ENCODE measurements at regions not wholly inside any gene's neighbourhood (a gene's known extent, or its start where the extent isn't known, plus 50 kb on each side); places are given as distances from the start of the nearest gene placed in this dataset.

DNA sequence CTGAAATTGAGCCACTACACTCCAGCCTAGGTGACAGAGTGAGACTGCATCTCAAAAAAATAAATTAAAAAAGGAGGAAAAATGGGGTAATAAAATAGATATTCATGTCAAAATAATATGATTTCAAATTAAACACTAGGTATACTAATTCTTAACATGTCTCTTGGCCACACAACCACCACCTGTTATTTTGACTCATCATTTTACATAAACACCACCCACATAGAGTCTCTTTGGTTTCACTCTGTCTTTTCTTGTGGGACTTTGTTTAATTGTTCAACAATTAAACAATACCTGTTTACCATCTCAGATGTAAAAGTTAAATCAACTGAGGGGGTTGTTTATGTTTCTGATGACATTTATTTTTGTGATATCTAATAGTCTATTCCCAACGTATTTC lies 476.8 kb upstream of the ADGRB3 start:
- Histone ChIP-seq H3K4me1 (no peaks in the 10 kb centered on the region), H3K36me3 (no peaks in the 10 kb centered on the region), H3K27ac (no peak overlapping the region), H3K27me3 (no peaks in the 10 kb centered on the region), H3K9me3 (peaks cover 0 to 4% of the 10 kb centered on the region in 2 donors), H3K4me3 (no peak overlapping the region)
- in situ Hi-C loops (cut with MboI; ENCODE audit: low pct_ligation_motif_present in 1 of 4, low pct_unique_long_range_greater_than_20kb in 1 of 4, low sequenced_read_pairs in 3 of 4) (no loop called here), intact Hi-C loops (cut with DNase I; ENCODE audit: low total_unique reads) (no loop called here)
- 14 to 20% methylated on average over 1 of the region's 1 CpG for WGBS, 2 donors (ENCODE audit: low coverage in 1 of 2)
- DNase-seq: no peak
- no peak for TF ChIP-seq POLR2A (IDR thresholded peaks at IDR 0.05)
- TF ChIP-seq, protein P1, sequence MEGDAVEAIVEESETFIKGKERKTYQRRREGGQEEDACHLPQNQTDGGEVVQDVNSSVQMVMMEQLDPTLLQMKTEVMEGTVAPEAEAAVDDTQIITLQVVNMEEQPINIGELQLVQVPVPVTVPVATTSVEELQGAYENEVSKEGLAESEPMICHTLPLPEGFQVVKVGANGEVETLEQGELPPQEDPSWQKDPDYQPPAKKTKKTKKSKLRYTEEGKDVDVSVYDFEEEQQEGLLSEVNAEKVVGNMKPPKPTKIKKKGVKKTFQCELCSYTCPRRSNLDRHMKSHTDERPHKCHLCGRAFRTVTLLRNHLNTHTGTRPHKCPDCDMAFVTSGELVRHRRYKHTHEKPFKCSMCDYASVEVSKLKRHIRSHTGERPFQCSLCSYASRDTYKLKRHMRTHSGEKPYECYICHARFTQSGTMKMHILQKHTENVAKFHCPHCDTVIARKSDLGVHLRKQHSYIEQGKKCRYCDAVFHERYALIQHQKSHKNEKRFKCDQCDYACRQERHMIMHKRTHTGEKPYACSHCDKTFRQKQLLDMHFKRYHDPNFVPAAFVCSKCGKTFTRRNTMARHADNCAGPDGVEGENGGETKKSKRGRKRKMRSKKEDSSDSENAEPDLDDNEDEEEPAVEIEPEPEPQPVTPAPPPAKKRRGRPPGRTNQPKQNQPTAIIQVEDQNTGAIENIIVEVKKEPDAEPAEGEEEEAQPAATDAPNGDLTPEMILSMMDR (IDR thresholded peaks at IDR 0.05): no peak
- TF ChIP-seq POLR2AphosphoS5 (IDR thresholded peaks at IDR 0.05): no peak
- no peak for TF ChIP-seq EP300 (IDR thresholded peaks at IDR 0.05; ENCODE audit: low read depth)

DNA sequence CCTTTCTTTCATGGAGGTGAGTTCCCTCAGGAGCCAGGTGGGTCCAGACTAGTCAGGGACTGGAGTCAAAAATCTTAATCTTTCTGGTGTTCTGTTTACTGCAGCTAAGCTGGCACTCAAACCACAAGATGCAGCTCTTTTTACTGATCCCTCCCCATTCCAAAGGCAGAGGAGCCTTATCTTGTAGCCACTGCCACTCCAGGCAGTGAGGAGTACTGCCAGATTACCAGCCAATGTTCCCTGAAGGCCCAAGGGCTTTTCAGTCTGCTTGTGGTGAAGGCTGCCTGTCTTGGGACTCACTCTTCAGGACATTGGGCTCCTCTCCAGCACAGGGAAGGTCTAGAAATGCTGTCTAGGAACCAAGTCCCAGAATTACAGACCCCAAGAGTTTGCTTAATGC lies 490.4 kb upstream of the ADGRB3 start:
- no peaks in the 10 kb centered on the region for H3K36me3 ChIP-seq
- in situ Hi-C loops (cut with MboI; ENCODE audit: low pct_ligation_motif_present in 1 of 4, low pct_unique_long_range_greater_than_20kb in 1 of 4, low sequenced_read_pairs in 3 of 4) (no loop called here), intact Hi-C loops (cut with DNase I; ENCODE audit: low total_unique reads) (no loop called here)
- H3K27ac ChIP-seq: no peak overlapping the region
- no peak for DNase-seq
- H3K27me3 ChIP-seq: no peaks in the 10 kb centered on the region
- no peaks in the 10 kb centered on the region for H3K4me1 ChIP-seq
- H3K4me3 ChIP-seq: no peak overlapping the region
- peaks cover 0 to 5% of the 10 kb centered on the region in 2 donors for H3K9me3 ChIP-seq
- no peak for TF ChIP-seq EP300 (IDR thresholded peaks at IDR 0.05; ENCODE audit: low read depth)
- TF ChIP-seq, protein P1 (IDR thresholded peaks at IDR 0.05): no peak
- no peak for TF ChIP-seq POLR2AphosphoS5 (IDR thresholded peaks at IDR 0.05)
- TF ChIP-seq POLR2A (IDR thresholded peaks at IDR 0.05): no peak

DNA sequence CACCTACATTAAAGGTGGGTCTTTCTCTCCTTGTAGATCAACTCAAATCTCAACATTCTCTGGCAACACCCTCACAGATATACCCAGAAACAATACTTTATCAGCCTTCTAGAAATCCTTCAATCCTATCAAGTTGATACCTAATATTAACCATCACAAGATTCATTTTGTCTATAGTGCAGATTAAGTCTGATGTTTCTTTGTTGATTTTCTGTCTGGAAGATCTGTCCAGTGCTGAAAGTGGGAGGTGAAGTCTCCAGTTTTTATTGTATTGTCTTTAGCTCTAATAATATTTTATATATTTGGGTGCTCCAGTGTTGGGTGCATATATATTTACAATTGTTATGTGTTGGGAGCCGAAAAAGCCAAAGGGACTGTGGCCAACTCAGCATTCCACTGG lies 493.9 kb upstream of the ADGRB3 start:
- intact Hi-C loops (cut with DNase I; ENCODE audit: low total_unique reads): no loop called here
- Histone ChIP-seq H3K4me3 (no peak overlapping the region), H3K36me3 (no peaks in the 10 kb centered on the region), H3K27me3 (no peaks in the 10 kb centered on the region), H3K27ac (no peak overlapping the region), H3K9me3 (peaks cover 0 to 5% of the 10 kb centered on the region in 2 donors), H3K4me1 (no peaks in the 10 kb centered on the region)
- in situ Hi-C loops (cut with MboI; ENCODE audit: low pct_ligation_motif_present in 1 of 4, low pct_unique_long_range_greater_than_20kb in 1 of 4, low sequenced_read_pairs in 3 of 4): no loop called here
- TF ChIP-seq POLR2A (IDR thresholded peaks at IDR 0.05) (no peak), EP300 (IDR thresholded peaks at IDR 0.05; ENCODE audit: low read depth) (no peak), POLR2AphosphoS5 (IDR thresholded peaks at IDR 0.05) (no peak)
- TF ChIP-seq, protein P1 (IDR thresholded peaks at IDR 0.05): no peak
- no peak for DNase-seq
- 44 to 85% methylated on average over 1 of the region's 1 CpG for WGBS, 2 donors (ENCODE audit: low coverage in 1 of 2)

DNA sequence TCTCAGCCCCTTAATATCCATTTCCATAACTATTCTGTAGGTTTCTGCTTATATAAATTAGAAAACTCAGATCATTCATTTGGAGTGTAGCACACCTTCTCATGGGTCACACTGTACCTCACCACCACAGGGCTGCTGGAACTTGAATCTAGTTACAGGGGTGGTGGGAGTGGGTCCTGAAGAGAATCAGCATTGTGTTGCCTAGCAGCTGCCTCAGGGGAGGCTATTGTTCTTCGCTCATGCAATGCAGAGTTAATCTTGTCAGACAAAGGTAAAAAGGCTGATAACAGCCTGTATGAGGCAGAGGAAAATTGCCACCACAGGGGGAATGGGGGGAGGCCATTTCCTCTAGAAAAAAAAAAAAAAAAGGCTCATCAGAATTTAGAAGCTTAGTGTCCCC lies 496.0 kb upstream of the ADGRB3 start:
- H3K27ac ChIP-seq: no peak overlapping the region
- no peaks in the 10 kb centered on the region for H3K36me3 ChIP-seq
- intact Hi-C loops (cut with DNase I; ENCODE audit: low total_unique reads): no loop called here
- H3K9me3 ChIP-seq: no peaks in the 10 kb centered on the region
- TF ChIP-seq, protein P1 (IDR thresholded peaks at IDR 0.05): no peak
- TF ChIP-seq POLR2A (IDR thresholded peaks at IDR 0.05) (no peak), EP300 (IDR thresholded peaks at IDR 0.05; ENCODE audit: low read depth) (no peak), POLR2AphosphoS5 (IDR thresholded peaks at IDR 0.05) (no peak)
- no peaks in the 10 kb centered on the region for H3K4me1 ChIP-seq
- in situ Hi-C loops (cut with MboI; ENCODE audit: low pct_ligation_motif_present in 1 of 4, low pct_unique_long_range_greater_than_20kb in 1 of 4, low sequenced_read_pairs in 3 of 4): no loop called here
- WGBS, 2 donors (ENCODE audit: low coverage in 1 of 2): 24% methylated on average over 1 of the region's 1 CpG; no CpG with 5 or more reads in 1 of the 2 donors
- DNase-seq: no peak
- no peaks in the 10 kb centered on the region for H3K27me3 ChIP-seq
- no peak overlapping the region for H3K4me3 ChIP-seq
